ENCODE measurements at regions not wholly inside any gene's neighbourhood (a gene's known extent, or its start where the extent isn't known, plus 50 kb on each side); places are given as distances from the start of the nearest gene placed in this dataset.

DNA sequence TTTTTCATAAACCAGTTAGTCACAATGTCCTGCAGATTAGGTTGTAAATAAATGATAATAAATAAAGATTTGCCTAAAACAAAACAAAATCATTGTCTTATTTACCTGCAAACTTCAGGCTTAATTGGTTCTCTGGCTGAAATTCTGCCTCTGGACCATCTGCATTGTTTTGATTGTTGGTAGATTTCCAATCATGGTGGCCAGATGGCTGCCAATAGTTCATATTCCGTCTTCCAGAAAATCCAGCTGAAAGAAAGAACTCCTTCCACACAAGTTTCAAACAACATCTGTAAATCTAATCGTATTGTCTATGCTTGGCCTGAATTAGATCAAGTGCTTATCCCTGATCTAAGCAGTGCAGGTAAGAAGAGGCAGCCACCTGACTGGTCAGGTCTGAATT lies 771.1 kb upstream of the ZEB2 start:
- H3K4me3 ChIP-seq (ENCODE audit: low read depth, low read length, poor library complexity, severe bottlenecking) = no peak overlapping the region
- no TSS peak for BruUV-seq (replicated peaks)
- no peaks in the 10 kb centered on the region for H3K36me3 ChIP-seq (ENCODE audit: insufficient read depth, low read length, poor library complexity, severe bottlenecking)
- H3K27me3 ChIP-seq (replicated peaks; ENCODE audit: insufficient read depth, low read depth, low read length, poor library complexity) = no peaks in the 10 kb centered on the region
- intact Hi-C loops (cut with micrococcal nuclease; ENCODE audit: unreplicated experiment) = no loop called here
- no peak for TF ChIP-seq CTCF (conservative IDR thresholded peaks at IDR 0.05; ENCODE audit: low read depth, low read length)
- no peak for TF ChIP-seq EZH2 (IDR thresholded peaks at IDR 0.05; ENCODE audit: borderline replicate concordance, low read depth, low read length, poor library complexity, severe bottlenecking)
- ChIA-PET POLR2A (ENCODE audit: low non-redundant PET) (no interaction called here), CTCF (no interaction called here)
- H3K27ac ChIP-seq (ENCODE audit: low read depth, low read length, poor library complexity, severe bottlenecking) = no peak overlapping the region
- H3K4me1 ChIP-seq (ENCODE audit: insufficient read depth, low read length, poor library complexity, severe bottlenecking) = no peaks in the 10 kb centered on the region
- no peaks in the 10 kb centered on the region for H3K9me3 ChIP-seq (ENCODE audit: low read depth, low read length, poor library complexity, severe bottlenecking)
- no peak for DNase-seq (ENCODE audit: low spot score)

DNA sequence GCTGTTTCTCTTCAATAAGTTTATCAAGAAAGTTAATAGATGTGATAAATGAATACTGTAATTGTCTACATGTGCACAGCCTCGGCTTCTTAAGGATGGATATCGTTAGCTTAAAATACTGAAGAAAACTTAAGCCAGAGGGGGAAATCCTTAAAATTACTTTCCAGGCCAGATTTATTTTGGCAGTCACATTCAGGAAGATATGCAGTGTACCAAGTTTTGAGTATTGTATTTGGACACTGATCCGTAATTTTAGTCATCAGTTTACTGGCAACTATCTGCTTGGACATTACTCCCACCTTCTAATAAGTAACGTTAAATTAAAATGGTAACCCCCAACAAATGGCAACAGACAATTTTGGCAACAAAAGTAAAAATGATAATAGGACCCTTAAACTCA lies 770.0 kb upstream of the ZEB2 start:
- ChIA-PET CTCF (no interaction called here), POLR2A (ENCODE audit: low non-redundant PET) (no interaction called here)
- no peak overlapping the region for H3K4me3 ChIP-seq (ENCODE audit: low read depth, low read length, poor library complexity, severe bottlenecking)
- H3K36me3 ChIP-seq (ENCODE audit: insufficient read depth, low read length, poor library complexity, severe bottlenecking) = no peaks in the 10 kb centered on the region
- DNase-seq (ENCODE audit: low spot score) = no peak
- H3K9me3 ChIP-seq (ENCODE audit: low read depth, low read length, poor library complexity, severe bottlenecking) = no peaks in the 10 kb centered on the region
- BruUV-seq (replicated peaks) = no TSS peak
- no peaks in the 10 kb centered on the region for H3K4me1 ChIP-seq (ENCODE audit: insufficient read depth, low read length, poor library complexity, severe bottlenecking)
- TF ChIP-seq CTCF (conservative IDR thresholded peaks at IDR 0.05; ENCODE audit: low read depth, low read length) (no peak), EZH2 (IDR thresholded peaks at IDR 0.05; ENCODE audit: borderline replicate concordance, low read depth, low read length, poor library complexity, severe bottlenecking) (no peak)
- intact Hi-C loops (cut with micrococcal nuclease; ENCODE audit: unreplicated experiment) = no loop called here
- H3K27ac ChIP-seq (ENCODE audit: low read depth, low read length, poor library complexity, severe bottlenecking) = no peak overlapping the region
- H3K27me3 ChIP-seq (replicated peaks; ENCODE audit: insufficient read depth, low read depth, low read length, poor library complexity) = no peaks in the 10 kb centered on the region

GRCh38 chr2:145288650-145289496 lies 769.0 kb upstream of the ZEB2 start:
- Histone ChIP-seq H3K4me3 (ENCODE audit: low read depth, low read length, poor library complexity, severe bottlenecking) (no peak overlapping the region), H3K27me3 (replicated peaks; ENCODE audit: insufficient read depth, low read depth, low read length, poor library complexity) (no peaks in the 10 kb centered on the region), H3K4me1 (ENCODE audit: insufficient read depth, low read length, poor library complexity, severe bottlenecking) (no peaks in the 10 kb centered on the region), H3K9me3 (ENCODE audit: low read depth, low read length, poor library complexity, severe bottlenecking) (no peaks in the 10 kb centered on the region), H3K36me3 (ENCODE audit: insufficient read depth, low read length, poor library complexity, severe bottlenecking) (no peaks in the 10 kb centered on the region), H3K27ac (ENCODE audit: low read depth, low read length, poor library complexity, severe bottlenecking) (no peak overlapping the region)
- no peak for DNase-seq (ENCODE audit: low spot score)
- intact Hi-C loops (cut with micrococcal nuclease; ENCODE audit: unreplicated experiment) = no loop called here
- ChIA-PET CTCF (no interaction called here), POLR2A (ENCODE audit: low non-redundant PET) (no interaction called here)
- TF ChIP-seq EZH2 (IDR thresholded peaks at IDR 0.05; ENCODE audit: borderline replicate concordance, low read depth, low read length, poor library complexity, severe bottlenecking) (no peak), CTCF (conservative IDR thresholded peaks at IDR 0.05; ENCODE audit: low read depth, low read length) (no peak)
- no TSS peak for BruUV-seq (replicated peaks)
